ENCODE measurements at regions not wholly inside any gene's neighbourhood (a gene's known extent, or its start where the extent isn't known, plus 50 kb on each side); places are given as distances from the start of the nearest gene placed in this dataset.

- 90% methylated on average over 4 of the region's 4 CpGs for WGBS (ENCODE audit: low lambda C conversion rate, missing lambda C conversion rate)
- no peaks in the 10 kb centered on the region for H4K20me1 ChIP-seq (ENCODE audit: insufficient read depth, poor library complexity, severe bottlenecking)
- H2AFZ ChIP-seq: no peak overlapping the region
- H3K27me3 ChIP-seq: no peaks in the 10 kb centered on the region
- H3K36me3 ChIP-seq (replicated peaks; ENCODE audit: insufficient read depth, low read depth): no peaks in the 10 kb centered on the region
- H3K4me2 ChIP-seq: no peak overlapping the region
- no peak for DNase-seq (ENCODE audit: low spot score)
- no peaks in the 10 kb centered on the region for H3K9me3 ChIP-seq (ENCODE audit: low read depth)
- H3K27ac ChIP-seq: no peak overlapping the region
- H3K4me1 ChIP-seq (ENCODE audit: insufficient read depth): no peaks in the 10 kb centered on the region
- H3K79me2 ChIP-seq: no peaks in the 10 kb centered on the region
- TF ChIP-seq EZH2phosphoT487 (IDR thresholded peaks at IDR 0.05; ENCODE audit: low read depth, severe bottlenecking, unreplicated experiment) (no peak), CTCF (IDR thresholded peaks at IDR 0.05; ENCODE audit: poor library complexity) (no peak), EZH2 (IDR thresholded peaks at IDR 0.05; ENCODE audit: borderline replicate concordance) (no peak)
- H3K9me2 ChIP-seq (replicated peaks; ENCODE audit: insufficient read depth): no peaks in the 10 kb centered on the region
- no peak overlapping the region for H3K4me3 ChIP-seq
Measured at GRCh38 chr10:118193642-118194041, 146.9 kb upstream of the RAB11FIP2 start.

- Histone ChIP-seq H3K4me1 (ENCODE audit: insufficient read depth) (no peaks in the 10 kb centered on the region), H2AFZ (no peak overlapping the region), H3K4me3 (no peak overlapping the region), H3K79me2 (no peaks in the 10 kb centered on the region), H4K20me1 (ENCODE audit: insufficient read depth, poor library complexity, severe bottlenecking) (no peaks in the 10 kb centered on the region), H3K36me3 (replicated peaks; ENCODE audit: insufficient read depth, low read depth) (no peaks in the 10 kb centered on the region), H3K27ac (no peak overlapping the region), H3K9me2 (replicated peaks; ENCODE audit: insufficient read depth) (no peaks in the 10 kb centered on the region), H3K4me2 (no peak overlapping the region), H3K27me3 (no peaks in the 10 kb centered on the region), H3K9me3 (ENCODE audit: low read depth) (no peaks in the 10 kb centered on the region)
- TF ChIP-seq CTCF (IDR thresholded peaks at IDR 0.05; ENCODE audit: poor library complexity) (no peak), EZH2 (IDR thresholded peaks at IDR 0.05; ENCODE audit: borderline replicate concordance) (no peak), EZH2phosphoT487 (IDR thresholded peaks at IDR 0.05; ENCODE audit: low read depth, severe bottlenecking, unreplicated experiment) (no peak)
- DNase-seq (ENCODE audit: low spot score): no peak
- WGBS (ENCODE audit: low lambda C conversion rate, missing lambda C conversion rate): 100% methylated on average over 1 of the region's 1 CpG
Measured at GRCh38 chr10:118181021-118181420, 134.3 kb upstream of the RAB11FIP2 start.

- Histone ChIP-seq H3K4me2 (no peak overlapping the region), H3K4me1 (ENCODE audit: insufficient read depth) (no peaks in the 10 kb centered on the region), H3K27me3 (no peaks in the 10 kb centered on the region), H3K27ac (no peak overlapping the region), H2AFZ (no peak overlapping the region), H3K9me2 (replicated peaks; ENCODE audit: insufficient read depth) (no peaks in the 10 kb centered on the region), H3K9me3 (ENCODE audit: low read depth) (no peaks in the 10 kb centered on the region), H3K4me3 (no peak overlapping the region), H4K20me1 (ENCODE audit: insufficient read depth, poor library complexity, severe bottlenecking) (no peaks in the 10 kb centered on the region), H3K36me3 (replicated peaks; ENCODE audit: insufficient read depth, low read depth) (no peaks in the 10 kb centered on the region), H3K79me2 (no peaks in the 10 kb centered on the region)
- TF ChIP-seq EZH2phosphoT487 (IDR thresholded peaks at IDR 0.05; ENCODE audit: low read depth, severe bottlenecking, unreplicated experiment) (no peak), CTCF (IDR thresholded peaks at IDR 0.05; ENCODE audit: poor library complexity) (no peak), EZH2 (IDR thresholded peaks at IDR 0.05; ENCODE audit: borderline replicate concordance) (no peak)
- no peak for DNase-seq (ENCODE audit: low spot score)
- WGBS (ENCODE audit: low lambda C conversion rate, missing lambda C conversion rate): 96% methylated on average over 2 of the region's 2 CpGs
Measured at GRCh38 chr10:118175148-118175547, 128.4 kb upstream of the RAB11FIP2 start.

- Histone ChIP-seq H3K27ac (no peak overlapping the region), H3K4me1 (ENCODE audit: insufficient read depth) (no peaks in the 10 kb centered on the region), H2AFZ (no peak overlapping the region), H3K27me3 (no peaks in the 10 kb centered on the region), H3K4me2 (no peak overlapping the region), H3K36me3 (replicated peaks; ENCODE audit: insufficient read depth, low read depth) (no peaks in the 10 kb centered on the region), H4K20me1 (ENCODE audit: insufficient read depth, poor library complexity, severe bottlenecking) (no peaks in the 10 kb centered on the region), H3K79me2 (no peaks in the 10 kb centered on the region), H3K9me3 (ENCODE audit: low read depth) (no peaks in the 10 kb centered on the region), H3K9me2 (replicated peaks; ENCODE audit: insufficient read depth) (no peaks in the 10 kb centered on the region), H3K4me3 (no peak overlapping the region)
- WGBS (ENCODE audit: low lambda C conversion rate, missing lambda C conversion rate): 97% methylated on average over 2 of the region's 2 CpGs
- TF ChIP-seq CTCF (IDR thresholded peaks at IDR 0.05; ENCODE audit: poor library complexity): no peak
- no peak for TF ChIP-seq EZH2phosphoT487 (IDR thresholded peaks at IDR 0.05; ENCODE audit: low read depth, severe bottlenecking, unreplicated experiment)
- no peak for TF ChIP-seq EZH2 (IDR thresholded peaks at IDR 0.05; ENCODE audit: borderline replicate concordance)
- no peak for DNase-seq (ENCODE audit: low spot score)
Measured at GRCh38 chr10:118173296-118173695, 126.6 kb upstream of the RAB11FIP2 start.
